ENCODE measurements at regions not wholly inside any gene's neighbourhood (a gene's known extent, or its start where the extent isn't known, plus 50 kb on each side); places are given as distances from the start of the nearest gene placed in this dataset.

DNA sequence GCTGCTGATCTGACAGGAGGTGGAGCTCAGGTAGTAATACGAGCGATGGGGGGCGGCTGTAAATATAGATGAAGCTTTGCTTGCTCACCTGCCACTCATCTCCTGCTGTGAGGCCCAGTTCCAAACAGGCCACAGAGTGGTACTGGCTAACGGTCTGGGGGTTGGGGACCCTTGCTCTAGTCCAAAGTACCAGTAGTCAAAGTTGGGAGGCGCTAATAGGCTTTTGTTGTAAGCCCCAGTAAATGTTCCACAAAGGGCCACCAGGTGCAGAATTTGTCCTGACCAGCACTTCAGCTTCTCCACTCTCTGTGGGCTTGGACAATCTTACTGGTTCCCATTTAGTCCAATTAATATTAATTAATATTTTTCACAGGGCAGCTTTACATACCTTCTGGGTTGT, 206.6 kb downstream of the ACTR3B start:
- Histone ChIP-seq H3K27ac (no peak overlapping the region), H3K4me2 (no peak overlapping the region), H3K79me2 (ENCODE audit: low read depth) (no peaks in the 10 kb centered on the region), H3K4me3 (no peak overlapping the region), H3K4me1 (peaks cover 4% of the 10 kb centered on the region), H2AFZ (replicated peaks) (no peak overlapping the region), H3K27me3 (no peaks in the 10 kb centered on the region), H3K9ac (no peak overlapping the region), H4K20me1 (ENCODE audit: low read depth) (no peaks in the 10 kb centered on the region), H3K9me3 (ENCODE audit: low read depth) (no peaks in the 10 kb centered on the region), H3F3A (ENCODE audit: low read depth) (no peaks in the 10 kb centered on the region), H3K36me3 (no peaks in the 10 kb centered on the region)
- no peak for DNase-seq (ENCODE audit: low spot score)
- no peaks in the 10 kb centered on the region for H3K9me3 Mint-ChIP-seq
- TF ChIP-seq EZH2phosphoT487 (IDR thresholded peaks at IDR 0.05) (no peak), EZH2 (IDR thresholded peaks at IDR 0.05) (no peak)
- TF ChIP-seq, protein P1, sequence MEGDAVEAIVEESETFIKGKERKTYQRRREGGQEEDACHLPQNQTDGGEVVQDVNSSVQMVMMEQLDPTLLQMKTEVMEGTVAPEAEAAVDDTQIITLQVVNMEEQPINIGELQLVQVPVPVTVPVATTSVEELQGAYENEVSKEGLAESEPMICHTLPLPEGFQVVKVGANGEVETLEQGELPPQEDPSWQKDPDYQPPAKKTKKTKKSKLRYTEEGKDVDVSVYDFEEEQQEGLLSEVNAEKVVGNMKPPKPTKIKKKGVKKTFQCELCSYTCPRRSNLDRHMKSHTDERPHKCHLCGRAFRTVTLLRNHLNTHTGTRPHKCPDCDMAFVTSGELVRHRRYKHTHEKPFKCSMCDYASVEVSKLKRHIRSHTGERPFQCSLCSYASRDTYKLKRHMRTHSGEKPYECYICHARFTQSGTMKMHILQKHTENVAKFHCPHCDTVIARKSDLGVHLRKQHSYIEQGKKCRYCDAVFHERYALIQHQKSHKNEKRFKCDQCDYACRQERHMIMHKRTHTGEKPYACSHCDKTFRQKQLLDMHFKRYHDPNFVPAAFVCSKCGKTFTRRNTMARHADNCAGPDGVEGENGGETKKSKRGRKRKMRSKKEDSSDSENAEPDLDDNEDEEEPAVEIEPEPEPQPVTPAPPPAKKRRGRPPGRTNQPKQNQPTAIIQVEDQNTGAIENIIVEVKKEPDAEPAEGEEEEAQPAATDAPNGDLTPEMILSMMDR (IDR thresholded peaks at IDR 0.05), result no peak
- no peaks in the 10 kb centered on the region for H3K36me3 Mint-ChIP-seq
- no peaks in the 10 kb centered on the region for H3K4me1 Mint-ChIP-seq
- peaks cover 5% of the 10 kb centered on the region for H3K27me3 Mint-ChIP-seq (ENCODE audit: insufficient read depth, low read depth)
- H3K4me3 Mint-ChIP-seq, result no peak overlapping the region
- no peak overlapping the region for H3K27ac Mint-ChIP-seq

DNA sequence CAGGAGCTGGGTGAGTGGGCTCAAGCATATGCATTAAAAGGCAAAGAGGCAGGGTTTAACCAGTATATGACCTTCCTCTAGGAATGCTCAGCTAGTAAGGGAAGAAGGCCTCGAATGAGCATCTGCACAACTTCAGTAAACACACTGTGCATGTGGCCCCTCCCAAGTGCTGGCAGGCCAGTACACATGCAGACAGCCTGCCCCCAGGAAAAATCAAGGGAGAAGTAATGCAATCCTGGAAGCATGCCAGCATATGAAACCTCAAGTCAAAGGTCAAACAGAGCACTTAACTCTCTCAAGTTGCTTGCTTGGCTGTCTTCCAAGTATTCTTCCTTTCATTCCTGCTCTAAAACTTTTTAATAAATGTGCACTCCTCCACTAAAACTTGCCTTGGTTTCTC, 208.4 kb downstream of the ACTR3B start:
- H3K4me1 ChIP-seq, result peaks cover 4% of the 10 kb centered on the region
- no peaks in the 10 kb centered on the region for H3K36me3 ChIP-seq
- no peaks in the 10 kb centered on the region for H3K9me3 ChIP-seq (ENCODE audit: low read depth)
- no peaks in the 10 kb centered on the region for H3F3A ChIP-seq (ENCODE audit: low read depth)
- H2AFZ ChIP-seq (replicated peaks), result no peak overlapping the region
- H3K79me2 ChIP-seq (ENCODE audit: low read depth), result no peaks in the 10 kb centered on the region
- no peak for DNase-seq (ENCODE audit: low spot score)
- no peak overlapping the region for H3K4me2 ChIP-seq
- H3K27me3 Mint-ChIP-seq (ENCODE audit: insufficient read depth, low read depth), result peaks cover 9% of the 10 kb centered on the region
- H3K4me1 Mint-ChIP-seq, result no peaks in the 10 kb centered on the region
- H3K4me3 ChIP-seq, result no peak overlapping the region
- H3K9ac ChIP-seq, result no peak overlapping the region
- TF ChIP-seq EZH2 (IDR thresholded peaks at IDR 0.05), result no peak
- no peaks in the 10 kb centered on the region for H4K20me1 ChIP-seq (ENCODE audit: low read depth)
- H3K4me3 Mint-ChIP-seq, result no peak overlapping the region
- peaks cover 5% of the 10 kb centered on the region for H3K9me3 Mint-ChIP-seq
- no peaks in the 10 kb centered on the region for H3K27me3 ChIP-seq
- H3K36me3 Mint-ChIP-seq, result no peaks in the 10 kb centered on the region
- no peak overlapping the region for H3K27ac Mint-ChIP-seq
- no peak overlapping the region for H3K27ac ChIP-seq

DNA sequence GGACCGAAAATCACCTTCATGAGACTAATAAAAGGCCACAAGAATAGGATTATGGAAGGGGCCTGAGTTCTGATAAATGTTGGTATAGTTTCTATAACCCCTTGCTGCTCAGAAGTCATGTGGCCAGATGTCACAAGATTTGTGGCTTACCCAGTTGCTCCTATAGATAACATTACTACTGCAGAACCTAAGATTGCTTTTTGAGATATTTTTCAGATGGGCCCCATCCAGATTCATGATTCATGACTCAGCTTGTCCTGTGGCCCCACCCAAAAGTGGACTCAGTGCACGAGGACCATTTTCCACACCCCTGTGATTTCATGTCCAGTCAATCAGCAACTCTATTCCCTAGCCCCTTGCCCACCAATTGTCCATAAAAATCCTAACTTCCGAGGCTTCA, 209.0 kb downstream of the ACTR3B start:
- Mint-ChIP-seq H3K9me3 (peaks cover 5% of the 10 kb centered on the region), H3K4me1 (no peaks in the 10 kb centered on the region), H3K27ac (no peak overlapping the region), H3K36me3 (no peaks in the 10 kb centered on the region), H3K4me3 (no peak overlapping the region), H3K27me3 (ENCODE audit: insufficient read depth, low read depth) (peaks cover 9% of the 10 kb centered on the region)
- no peak overlapping the region for H3K4me3 ChIP-seq
- no peaks in the 10 kb centered on the region for H3F3A ChIP-seq (ENCODE audit: low read depth)
- H3K4me2 ChIP-seq, result no peak overlapping the region
- H3K27me3 ChIP-seq, result no peaks in the 10 kb centered on the region
- no peaks in the 10 kb centered on the region for H3K79me2 ChIP-seq (ENCODE audit: low read depth)
- no peak overlapping the region for H2AFZ ChIP-seq (replicated peaks)
- H3K36me3 ChIP-seq, result no peaks in the 10 kb centered on the region
- no peaks in the 10 kb centered on the region for H3K9me3 ChIP-seq (ENCODE audit: low read depth)
- no peak overlapping the region for H3K9ac ChIP-seq
- no peak overlapping the region for H3K27ac ChIP-seq
- peaks cover 4% of the 10 kb centered on the region for H3K4me1 ChIP-seq
- TF ChIP-seq EZH2phosphoT487 (IDR thresholded peaks at IDR 0.05), result no peak
- TF ChIP-seq, protein P1 (IDR thresholded peaks at IDR 0.05), result no peak
- TF ChIP-seq EZH2 (IDR thresholded peaks at IDR 0.05), result no peak
- no peaks in the 10 kb centered on the region for H4K20me1 ChIP-seq (ENCODE audit: low read depth)
- no peak for DNase-seq (ENCODE audit: low spot score)

DNA sequence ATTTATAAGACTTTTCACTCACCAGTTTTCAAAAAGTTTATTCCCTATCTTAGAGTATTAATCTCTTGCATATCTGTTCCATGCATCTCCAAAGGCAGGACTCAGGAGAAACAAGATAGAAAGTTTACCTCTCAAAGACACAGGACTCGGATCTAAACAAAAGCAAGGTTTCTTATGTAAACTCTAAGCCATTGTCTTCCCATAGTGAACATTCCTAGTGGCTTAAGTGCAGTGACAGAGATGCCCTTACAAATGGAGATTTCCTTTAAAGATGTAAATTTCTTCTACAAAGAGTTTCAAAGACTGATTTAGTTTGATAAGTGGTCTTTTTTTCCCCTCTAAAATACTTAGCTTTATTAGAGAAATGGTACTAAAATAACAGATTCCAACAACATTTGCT, 209.8 kb downstream of the ACTR3B start:
- TF ChIP-seq EZH2 (IDR thresholded peaks at IDR 0.05) (no peak), EZH2phosphoT487 (IDR thresholded peaks at IDR 0.05) (no peak)
- TF ChIP-seq, protein P1 (IDR thresholded peaks at IDR 0.05), result no peak
- H3K9me3 ChIP-seq (ENCODE audit: low read depth), result no peaks in the 10 kb centered on the region
- Mint-ChIP-seq H3K27me3 (ENCODE audit: insufficient read depth, low read depth) (peaks cover 9% of the 10 kb centered on the region), H3K4me1 (no peaks in the 10 kb centered on the region), H3K36me3 (no peaks in the 10 kb centered on the region), H3K4me3 (no peak overlapping the region), H3K9me3 (peaks cover 5% of the 10 kb centered on the region), H3K27ac (no peak overlapping the region)
- peaks cover 4% of the 10 kb centered on the region for H3K4me1 ChIP-seq
- H3F3A ChIP-seq (ENCODE audit: low read depth), result no peaks in the 10 kb centered on the region
- H3K36me3 ChIP-seq, result no peaks in the 10 kb centered on the region
- peak overlapping the region; percentile 14 for H3K4me2 ChIP-seq
- H3K4me3 ChIP-seq, result no peak overlapping the region
- H3K27me3 ChIP-seq, result no peaks in the 10 kb centered on the region
- no peak overlapping the region for H3K9ac ChIP-seq
- H4K20me1 ChIP-seq (ENCODE audit: low read depth), result no peaks in the 10 kb centered on the region
- H3K79me2 ChIP-seq (ENCODE audit: low read depth), result no peaks in the 10 kb centered on the region
- peak; percentile 58 for DNase-seq (ENCODE audit: low spot score)
- no peak overlapping the region for H2AFZ ChIP-seq (replicated peaks)
- no peak overlapping the region for H3K27ac ChIP-seq

Measured in neural progenitor cell (in vitro differentiated cells).